ENCODE measurements at regions not wholly inside any gene's neighbourhood (a gene's known extent, or its start where the extent isn't known, plus 50 kb on each side); places are given as distances from the start of the nearest gene placed in this dataset.

DNA sequence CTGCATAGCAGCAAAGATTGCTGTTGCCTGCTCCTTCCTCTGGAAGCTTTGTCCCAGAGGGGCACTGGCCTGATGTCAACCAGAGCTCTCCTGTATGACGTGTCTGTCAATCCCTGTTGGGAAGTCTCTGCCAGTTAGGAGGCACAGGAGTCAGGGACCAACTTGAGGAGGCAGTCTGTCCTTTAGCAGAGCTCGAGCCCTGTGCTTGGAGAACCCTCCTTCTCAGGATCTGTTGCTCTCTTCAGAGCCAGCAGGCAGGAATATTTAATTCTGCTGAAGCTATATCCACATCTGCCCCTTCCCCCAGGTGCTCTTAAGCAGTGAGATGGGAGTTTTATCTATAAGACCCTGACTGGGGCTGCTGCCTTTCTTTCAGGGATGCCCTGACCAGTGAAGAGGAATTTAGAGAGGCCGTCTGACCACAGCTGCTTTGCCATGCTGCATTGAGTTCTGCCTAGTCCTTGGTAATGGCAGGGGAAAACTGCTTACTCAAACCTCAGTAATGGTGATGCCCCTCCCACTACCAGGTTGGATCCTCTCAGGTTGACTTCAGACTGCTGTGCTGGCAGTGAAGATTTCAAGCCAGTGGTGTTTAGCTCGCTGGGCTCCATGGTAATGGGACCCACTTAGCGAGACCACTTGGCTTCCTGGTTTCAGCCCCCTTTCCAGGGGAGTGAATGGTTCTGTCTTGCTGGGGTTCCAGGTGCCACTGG is 218.6 kb upstream of the SLC38A2 start:
- TF ChIP-seq, protein P1, sequence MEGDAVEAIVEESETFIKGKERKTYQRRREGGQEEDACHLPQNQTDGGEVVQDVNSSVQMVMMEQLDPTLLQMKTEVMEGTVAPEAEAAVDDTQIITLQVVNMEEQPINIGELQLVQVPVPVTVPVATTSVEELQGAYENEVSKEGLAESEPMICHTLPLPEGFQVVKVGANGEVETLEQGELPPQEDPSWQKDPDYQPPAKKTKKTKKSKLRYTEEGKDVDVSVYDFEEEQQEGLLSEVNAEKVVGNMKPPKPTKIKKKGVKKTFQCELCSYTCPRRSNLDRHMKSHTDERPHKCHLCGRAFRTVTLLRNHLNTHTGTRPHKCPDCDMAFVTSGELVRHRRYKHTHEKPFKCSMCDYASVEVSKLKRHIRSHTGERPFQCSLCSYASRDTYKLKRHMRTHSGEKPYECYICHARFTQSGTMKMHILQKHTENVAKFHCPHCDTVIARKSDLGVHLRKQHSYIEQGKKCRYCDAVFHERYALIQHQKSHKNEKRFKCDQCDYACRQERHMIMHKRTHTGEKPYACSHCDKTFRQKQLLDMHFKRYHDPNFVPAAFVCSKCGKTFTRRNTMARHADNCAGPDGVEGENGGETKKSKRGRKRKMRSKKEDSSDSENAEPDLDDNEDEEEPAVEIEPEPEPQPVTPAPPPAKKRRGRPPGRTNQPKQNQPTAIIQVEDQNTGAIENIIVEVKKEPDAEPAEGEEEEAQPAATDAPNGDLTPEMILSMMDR (conservative IDR thresholded peaks at IDR 0.05; ENCODE audit: low read depth, low read length): no peak
- no peak for TF ChIP-seq EZH2 (IDR thresholded peaks at IDR 0.05; ENCODE audit: low read length, unreplicated experiment)

All from PC-3 (cell line).